NOMO-1 (cell line): ENCODE measurements at regions not wholly inside any gene's neighbourhood (a gene's known extent, or its start where the extent isn't known, plus 50 kb on each side); places are given as distances from the start of the nearest gene placed in this dataset.
A peak's percentile ranks its signal among the peaks of the same experiment; 100 is the strongest.
"Not testable (repeated sequence)": the region's sequence is repeated elsewhere in the genome, so short reads cannot be mapped to it uniquely, and the experiment has no call there.

Source experiments
- DNase-seq, 2 experiments: peaks; one replicate each; lab custom pipeline; 2025; ENCODE audit not compliant: unreplicated experiment in 2 of 2; lab: John Stamatoyannopoulos, UW

DNA sequence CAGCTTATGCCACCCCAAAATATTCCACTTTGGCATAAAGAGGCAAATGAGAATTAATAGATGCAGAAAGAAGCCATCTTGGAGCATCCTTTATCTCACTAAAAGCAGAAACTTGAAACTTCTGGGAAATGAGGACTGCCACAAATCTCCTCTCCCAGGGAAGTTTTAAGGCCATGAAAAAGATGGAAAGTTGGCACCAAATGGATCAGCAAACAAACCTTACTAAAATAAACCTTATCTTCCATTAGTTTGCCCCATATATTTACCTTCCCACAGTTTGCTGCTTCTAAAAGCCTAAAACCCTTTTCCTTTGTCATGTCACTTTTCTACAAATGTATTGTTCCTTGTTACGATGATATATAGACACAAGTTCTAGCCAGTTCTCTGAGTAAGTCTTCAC lies 340.0 kb upstream of the USP15 start:
- no peak for DNase-seq

DNA sequence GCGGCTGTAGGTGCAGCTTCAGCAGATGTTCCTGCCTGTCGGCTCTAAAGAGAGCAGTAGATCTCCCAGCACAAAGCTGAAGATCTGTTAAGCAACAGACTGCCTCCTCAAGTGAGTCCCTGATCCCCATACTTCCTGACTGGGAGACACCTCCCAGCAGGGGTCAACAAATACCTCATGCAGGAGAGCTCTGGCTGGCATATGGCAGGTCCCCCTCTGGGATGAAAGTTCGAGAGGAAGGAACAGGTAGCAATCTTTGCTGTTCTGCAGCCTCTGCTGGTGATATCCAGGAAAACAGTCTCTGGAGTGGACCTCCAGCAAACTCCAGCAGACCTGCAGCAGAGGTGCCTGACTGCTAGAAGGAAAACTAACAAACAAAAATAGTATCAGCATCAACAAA lies 337.1 kb upstream of the USP15 start:
- DNase-seq = no peak

DNA sequence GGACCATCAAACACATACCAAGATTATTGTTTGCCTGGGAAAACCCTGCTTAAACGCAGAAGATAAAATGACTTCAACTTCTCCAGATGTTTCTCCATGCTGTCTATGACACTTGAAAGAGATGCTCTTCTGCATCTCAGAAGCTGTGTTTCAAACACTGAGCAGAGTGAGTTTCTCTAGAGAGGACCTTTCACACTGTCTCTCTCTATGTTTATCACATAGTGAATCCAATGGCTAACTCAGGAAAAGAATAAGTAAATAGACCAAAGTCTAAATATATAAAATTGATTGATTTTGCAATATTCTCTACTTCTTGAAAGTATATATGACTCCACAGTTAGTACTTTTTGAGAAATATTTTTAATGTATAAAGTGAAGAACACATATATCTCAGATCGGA lies 325.6 kb upstream of the USP15 start:
- no peak for DNase-seq

DNA sequence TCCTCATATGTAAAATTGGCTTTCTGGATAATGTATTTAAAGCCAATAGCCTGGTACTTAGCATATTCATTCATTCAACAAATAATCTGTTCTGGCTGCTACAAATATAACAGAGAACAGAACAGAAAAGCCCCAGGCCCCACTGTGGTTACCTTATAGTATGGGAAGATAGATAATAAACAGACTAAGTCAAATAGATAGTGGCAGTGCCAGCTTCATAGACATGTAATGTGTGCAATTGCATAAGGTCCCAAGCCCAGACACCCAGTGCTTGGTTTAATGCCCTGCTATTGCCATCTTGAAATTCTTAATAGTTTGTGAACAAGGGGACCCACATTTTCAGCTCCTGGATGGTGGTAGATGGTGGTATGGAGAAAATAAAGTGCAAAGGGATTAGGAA lies 320.2 kb upstream of the USP15 start:
- DNase-seq = no peak

DNA sequence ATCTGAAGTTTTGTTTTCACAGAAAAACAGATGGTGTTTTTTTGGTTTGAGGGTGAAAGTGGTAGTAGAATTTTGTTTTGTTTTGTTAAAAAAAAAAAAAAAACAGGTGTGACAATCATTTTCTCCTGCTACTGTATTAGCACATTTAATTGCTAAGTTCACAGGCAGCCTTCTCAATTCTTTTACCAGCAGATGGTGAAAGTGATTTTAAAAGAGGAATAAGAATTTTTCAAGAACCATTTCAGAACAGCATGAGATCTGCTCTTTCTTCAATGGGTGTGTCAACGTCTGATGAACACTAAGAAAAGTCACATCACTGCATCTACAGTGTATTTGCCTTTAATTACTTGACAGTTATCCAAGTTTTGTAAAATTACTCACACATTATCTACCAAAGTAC lies 303.7 kb upstream of the USP15 start:
- DNase-seq = no peak

DNA sequence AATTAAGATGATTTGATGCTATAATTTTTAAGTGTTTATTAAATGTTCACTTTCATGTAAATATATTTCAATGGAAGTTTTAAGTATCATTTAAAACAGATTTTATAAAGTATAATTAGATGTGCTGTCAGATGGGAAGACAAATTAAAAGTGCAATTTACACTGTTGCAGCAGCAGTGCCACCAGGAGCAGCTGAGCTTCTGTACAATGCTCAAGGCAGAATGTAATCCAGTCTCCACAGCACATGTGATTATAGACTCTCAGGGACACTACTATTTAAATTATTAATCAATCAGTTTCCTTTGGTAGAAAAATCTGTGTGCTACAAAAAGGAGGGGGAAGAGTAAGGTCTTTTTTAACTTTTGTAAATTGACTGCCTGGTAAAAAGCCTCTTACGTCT lies 285.7 kb upstream of the USP15 start:
- DNase-seq = no peak

DNA sequence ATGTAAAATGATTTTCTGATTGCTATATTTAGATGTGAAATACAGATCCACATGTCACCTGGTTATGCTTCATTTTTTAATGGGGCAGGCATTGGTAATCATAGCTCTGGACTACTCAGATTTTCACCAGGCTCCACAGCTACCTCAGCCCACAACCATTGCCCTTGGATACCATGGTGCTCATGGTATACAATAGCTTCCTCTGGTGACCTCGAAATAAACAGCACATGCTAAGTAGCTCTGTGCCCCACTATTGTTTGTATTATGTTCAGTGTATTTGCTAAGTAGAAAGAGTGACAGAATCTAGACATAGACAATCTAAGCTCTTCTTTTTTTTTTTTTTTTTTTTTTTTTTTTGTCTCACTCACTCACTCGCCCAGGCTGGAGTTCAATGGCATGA lies 274.4 kb upstream of the USP15 start:
- DNase-seq = no peak

DNA sequence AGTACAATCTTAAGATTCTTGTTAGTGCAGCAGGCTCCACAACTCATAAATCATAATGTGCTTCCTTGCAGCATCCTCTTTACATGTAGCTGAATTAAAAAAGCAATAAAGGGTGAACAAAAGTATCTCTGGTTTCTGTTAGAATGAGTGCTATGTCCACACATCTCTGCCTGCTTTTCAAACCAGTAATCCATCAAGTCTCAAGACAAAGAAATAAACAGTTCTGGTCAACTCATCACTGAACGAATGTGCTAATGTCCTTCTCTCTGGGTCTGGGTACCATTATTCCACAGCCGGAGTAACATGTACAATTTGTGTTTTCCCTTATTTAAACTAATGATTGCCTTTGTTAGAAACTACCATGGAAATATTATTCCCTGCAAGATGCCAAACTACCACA lies 273.0 kb upstream of the USP15 start:
- no peak for DNase-seq

DNA sequence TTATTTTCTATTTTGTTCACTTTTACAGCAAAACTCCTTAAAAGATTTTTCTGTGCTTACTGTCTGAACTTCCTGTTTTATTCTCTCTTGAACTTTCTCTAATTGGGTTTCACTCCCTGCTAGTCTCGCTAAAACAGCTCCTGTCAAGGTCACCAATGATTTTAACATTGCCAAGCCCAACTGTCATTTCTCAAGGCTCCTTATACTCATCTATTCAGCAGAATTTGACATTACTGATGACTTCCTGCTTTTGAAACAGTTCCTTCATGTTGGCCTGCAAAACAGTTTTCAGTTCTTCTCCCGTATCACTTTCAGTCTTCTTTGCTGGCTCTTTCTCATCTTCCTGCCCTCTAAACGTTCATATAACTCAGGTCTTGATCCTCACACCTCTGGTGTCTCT lies 268.5 kb upstream of the USP15 start:
- DNase-seq = peak; percentile 50 to 85

DNA sequence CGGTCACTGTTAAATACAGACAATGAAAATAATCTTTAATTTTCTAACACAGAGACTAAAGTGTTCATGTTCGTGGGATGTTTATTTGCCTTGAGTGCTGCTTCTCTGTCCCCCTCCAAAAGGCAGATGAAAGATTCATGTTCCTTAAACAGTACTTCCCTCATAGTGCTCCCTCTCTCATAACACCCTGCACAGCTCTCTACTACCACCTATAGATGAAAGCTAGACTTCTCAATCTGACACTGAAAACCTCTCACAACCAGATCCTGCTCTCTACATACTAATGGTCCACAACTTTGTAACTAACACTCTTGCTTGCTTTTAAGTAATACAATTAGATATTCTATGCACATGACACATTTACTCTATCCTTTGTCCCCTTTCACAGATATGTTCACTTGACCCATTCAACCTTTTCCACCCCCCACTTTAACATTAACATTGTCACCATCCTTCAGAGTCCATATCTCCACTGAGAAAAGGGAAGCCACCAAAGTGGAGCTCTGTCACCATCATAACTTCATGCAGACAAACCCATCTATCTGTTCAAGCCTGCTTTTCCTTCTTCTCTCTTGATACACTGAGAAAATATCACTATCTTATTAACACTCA lies 266.4 kb upstream of the USP15 start:
- DNase-seq = peak; percentile 11 to 75

DNA sequence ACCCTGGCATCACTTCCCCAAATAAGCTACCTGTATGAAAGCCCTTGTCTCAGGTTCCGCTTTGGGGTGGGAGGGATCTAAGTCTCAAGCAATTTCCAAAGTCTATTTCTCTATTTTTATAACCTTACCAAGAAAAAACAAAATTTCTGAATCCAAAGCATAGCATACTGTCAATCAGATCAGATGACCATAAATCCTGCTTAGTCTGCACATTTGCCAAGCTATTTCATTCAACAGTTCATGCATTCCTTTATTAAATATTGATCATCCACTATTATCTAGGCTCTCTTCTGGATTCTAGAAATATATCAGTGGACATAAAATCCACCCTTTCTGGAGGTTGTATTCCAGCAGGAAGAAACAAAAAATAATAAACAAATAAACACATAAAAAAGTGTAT lies 263.5 kb upstream of the USP15 start:
- no peak for DNase-seq

DNA sequence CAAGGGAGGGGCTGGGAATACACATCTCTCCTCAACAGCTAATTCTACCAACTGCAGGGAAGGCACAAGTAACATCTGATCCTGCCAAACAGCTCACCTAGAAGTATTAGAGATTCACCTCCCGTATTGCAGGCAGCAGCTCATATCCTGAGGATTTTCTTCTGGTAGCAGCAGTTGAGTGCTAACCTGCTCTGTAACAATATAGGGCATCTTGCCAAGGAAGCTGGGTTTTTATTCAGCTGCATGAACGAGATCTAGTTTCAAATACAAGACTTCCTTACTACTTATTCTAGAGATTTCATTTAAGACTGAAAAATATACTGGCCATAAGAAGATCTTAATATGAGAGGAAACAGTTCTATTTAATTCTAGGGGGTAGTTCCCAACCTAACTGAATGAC lies 261.4 kb upstream of the USP15 start:
- no peak for DNase-seq

DNA sequence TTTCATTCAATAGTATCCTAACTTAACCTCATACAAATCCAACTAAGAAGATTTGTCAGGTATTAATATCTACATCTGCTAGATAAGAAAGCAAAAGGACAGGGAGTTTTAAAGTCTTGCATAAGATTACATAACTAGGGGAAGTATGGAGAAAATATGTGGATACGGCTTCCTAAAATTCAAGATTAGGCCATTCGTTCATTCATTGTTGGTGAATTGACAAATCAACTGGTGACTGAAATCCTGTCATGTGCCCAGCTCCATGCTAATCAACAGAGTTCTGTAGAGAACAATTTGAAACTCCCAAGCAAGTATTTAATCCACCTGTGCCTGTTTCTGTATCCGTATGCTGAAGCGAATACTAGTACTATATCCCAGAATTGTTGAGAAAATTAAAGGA lies 260.9 kb upstream of the USP15 start:
- no peak for DNase-seq

DNA sequence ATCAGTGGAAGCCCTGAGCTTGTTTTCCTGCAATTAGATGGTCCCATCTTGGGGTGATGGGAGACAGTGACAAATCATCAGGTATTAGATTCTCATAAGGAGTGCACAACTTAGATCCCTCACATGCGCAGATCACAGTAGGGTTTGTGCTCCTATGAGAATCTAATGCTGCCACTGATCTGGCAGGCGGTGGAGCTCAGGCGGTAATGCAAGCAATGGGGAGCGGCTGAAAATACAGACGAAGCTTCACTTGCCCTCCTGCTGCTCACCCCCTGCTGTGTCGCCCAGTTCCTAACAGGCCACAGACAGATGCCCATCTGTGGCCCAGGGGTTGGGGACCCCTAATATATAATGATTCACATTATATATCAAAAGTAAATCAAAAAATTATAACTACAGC lies 258.8 kb upstream of the USP15 start:
- no peak for DNase-seq

DNA sequence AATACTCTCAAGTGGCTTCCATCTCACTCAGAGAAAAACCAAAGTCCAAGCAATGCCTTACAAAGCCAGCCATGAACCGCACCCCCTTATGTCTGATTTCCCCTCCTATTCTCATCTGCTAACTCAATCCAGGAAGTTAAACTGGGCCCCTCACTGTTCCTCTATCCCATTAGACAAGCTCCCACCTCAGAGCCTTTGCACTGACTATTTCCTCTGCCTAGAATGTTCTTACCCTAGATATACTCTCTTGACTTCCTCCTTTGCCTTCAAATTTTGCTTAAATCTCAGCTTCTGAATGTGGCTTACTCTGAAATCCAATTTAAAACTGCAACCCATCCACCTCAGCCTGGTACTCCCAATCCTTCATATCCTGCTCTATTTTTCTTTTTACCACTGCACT lies 257.0 kb upstream of the USP15 start:
- no peak for DNase-seq

DNA sequence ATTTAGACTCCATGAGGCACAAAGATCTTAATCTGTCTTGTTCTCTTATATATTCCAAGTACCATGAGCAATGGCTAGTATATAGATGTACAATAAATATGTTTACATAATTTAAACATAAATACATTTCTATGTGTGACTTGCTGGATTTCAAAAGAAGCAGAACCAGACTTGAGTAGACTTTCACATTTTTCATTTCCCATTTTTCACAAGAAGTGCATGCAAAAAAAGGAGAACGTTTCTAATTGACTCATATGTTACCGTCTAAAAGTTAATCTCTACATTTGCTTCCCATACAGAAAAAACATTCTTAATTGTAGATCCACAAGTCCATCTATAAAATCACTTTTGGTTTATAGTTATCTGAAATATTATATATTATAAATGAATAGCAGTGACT lies 256.5 kb upstream of the USP15 start:
- no peak for DNase-seq

DNA sequence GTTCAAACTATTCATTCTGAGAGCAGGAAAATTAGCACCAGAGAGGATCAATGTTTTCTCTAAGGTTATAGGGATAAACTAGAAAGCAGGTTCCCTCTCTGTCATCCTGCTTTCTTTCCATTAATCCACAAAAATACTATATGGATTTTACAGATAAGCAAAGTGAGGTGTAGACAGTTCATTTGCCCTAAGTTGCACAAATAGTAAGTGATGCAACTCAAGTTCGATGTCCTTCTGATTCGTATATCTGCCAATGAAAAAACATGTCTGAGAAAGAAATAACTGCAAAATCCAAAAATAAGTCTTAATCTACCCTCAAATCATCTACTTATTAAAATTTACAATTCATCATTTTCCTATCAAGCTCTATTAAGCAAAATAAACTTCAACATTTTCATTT lies 254.6 kb upstream of the USP15 start:
- DNase-seq = no peak

DNA sequence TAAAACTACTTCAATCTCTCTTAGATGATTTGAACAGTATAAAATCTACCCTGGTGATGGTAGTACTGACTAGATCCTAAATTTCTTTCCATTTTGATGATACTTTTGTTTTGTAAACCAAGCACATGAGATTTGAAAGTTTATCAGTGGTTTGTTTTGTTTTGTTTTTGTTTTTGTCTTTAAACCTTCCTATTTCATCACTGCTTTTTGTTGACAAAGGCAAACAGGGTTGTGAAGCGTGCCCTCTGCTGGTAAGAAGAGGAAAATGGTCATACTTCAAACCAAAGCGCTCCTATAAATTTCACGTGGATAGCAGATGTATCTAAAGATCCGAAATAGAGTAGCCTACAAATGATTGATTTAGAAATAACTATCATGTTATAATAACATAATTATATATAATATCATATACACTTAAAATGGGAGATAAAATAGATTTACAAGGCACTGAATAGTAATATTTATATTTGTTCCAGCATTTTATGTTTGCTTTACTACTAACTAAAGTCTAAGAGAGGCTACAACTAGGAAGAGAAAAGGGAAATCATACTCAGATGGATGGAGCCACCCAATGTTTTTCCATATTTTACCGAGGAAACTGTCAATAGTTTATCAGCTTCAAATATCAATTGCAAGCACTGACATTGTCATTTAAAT lies 254.0 kb upstream of the USP15 start:
- DNase-seq = peak in 1 of 2 experiments; percentile 27

DNA sequence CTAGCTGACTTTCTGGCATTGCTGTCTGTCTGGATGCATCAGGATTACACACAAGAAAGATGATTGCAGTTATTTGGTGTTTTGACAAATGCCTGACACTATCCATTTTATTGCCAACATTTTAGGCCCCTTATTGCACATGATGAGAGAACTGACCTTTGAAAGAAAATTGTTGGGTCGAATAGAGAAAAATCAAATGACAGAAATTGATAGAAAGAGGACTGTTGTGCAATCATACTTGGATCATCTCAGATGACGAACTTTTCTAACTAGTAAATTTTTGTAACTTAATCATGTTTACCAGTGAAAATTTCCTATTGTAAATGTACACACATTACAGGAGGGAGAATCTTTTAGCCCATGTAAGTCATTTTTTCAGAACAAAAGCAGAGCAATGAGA lies 251.5 kb upstream of the USP15 start:
- DNase-seq = no peak

DNA sequence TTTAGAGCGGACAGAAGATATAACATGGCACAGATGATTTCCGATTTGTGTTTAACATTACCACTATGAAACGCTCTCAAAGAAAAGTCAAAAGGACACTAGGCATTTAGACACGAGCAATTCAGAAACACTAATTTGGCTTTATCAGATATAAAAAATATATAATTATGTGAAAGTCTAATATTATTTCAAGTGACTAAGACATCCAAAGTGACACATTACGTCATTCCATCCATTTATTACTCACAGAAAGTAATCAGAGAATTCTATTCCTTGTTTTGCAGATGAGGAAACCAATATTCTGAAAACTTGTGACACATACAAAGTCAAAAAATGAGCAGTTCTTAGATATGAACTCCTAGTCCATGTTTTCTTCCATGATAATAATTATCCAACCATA lies 250.8 kb upstream of the USP15 start:
- DNase-seq = no peak

DNA sequence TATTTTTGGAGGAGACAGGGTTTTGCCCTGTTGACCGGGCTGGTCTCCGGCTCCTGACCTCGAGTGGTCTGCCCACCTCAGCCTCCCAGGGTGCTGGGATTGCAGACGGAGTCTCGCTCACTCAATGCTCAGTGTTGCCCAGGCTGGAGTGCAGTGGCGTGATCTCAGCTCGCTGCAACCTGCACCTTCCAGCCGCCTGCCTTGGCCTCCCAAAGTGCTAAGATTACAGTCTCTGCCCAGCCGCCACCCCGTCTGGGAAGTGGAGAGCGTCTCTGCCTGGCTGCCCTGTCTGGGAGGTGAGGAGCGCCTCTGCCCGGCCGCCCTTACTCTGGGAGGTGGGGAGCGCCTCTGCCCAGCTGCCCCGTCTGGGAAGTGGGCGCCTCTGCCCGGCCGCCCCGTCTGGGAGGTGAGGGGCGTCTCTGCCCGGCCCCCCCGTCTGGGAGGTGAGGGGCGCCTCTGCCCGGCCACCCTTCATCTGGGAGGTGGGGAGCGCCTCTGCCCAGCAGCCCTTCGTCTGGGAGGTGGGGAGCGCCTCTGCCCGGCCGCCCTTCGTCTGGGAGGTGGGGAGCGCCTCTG lies 249.8 kb upstream of the USP15 start:
- DNase-seq = not testable (repeated sequence)

DNA sequence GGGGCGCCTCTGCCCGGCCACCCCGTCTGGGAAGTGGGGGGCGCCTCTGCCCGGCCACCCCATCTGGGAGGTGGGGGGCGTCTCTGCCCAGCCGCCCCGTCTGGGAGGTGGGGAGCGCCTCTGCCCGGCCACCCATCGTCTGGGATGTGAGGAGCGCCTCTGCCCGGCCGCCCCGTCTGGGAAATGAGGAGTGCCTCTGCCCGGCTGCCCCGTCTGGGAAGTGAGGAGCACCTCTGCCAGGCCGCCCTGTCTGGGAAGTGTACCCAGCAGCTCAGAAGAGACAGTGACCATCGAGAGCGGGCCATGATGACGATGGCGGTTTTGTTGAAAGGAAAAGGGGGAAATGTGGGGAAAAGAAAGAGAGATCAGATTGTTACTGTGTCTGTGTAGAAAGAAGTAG lies 249.2 kb upstream of the USP15 start:
- not testable (repeated sequence) for DNase-seq

DNA sequence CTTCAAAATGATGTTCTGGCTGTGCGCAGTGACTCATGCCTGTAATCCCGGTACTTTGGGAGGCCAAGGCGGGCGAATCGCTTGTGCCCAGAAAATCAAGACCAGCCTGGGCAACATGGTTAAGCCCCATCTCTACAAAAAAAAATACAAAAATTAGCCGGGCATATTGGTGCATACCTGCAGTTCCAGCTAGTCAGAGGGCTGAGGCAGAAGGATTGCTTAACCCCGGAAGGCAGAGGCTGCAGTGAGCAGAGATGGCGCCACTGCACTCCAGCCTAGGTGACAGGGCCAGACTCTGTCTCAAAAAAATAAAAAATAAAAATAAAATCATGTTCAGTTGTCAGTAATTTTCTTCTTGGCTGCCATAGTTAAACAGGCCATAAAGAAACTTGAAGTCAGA lies 245.9 kb upstream of the USP15 start:
- no peak for DNase-seq
